ENCODE measurements at regions not wholly inside any gene's neighbourhood (a gene's known extent, or its start where the extent isn't known, plus 50 kb on each side); places are given as distances from the start of the nearest gene placed in this dataset.

DNA sequence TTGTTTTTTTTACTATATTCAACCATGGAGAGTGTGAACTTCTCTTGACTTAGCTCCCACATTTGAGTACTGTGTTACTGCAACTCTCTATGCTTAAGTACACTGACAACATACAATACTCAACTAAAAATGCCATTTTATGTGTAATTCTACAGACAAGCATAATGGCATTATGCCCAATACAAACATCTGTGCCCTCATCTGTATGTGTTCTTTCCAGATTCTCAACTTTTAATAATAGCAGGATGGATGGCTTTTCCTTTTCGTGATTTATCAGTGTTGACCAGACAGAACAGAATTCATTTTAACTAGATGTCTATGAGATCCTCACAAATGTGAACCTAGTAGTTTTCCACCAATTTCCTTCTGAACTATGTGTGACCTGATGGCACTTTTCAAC lies 84.2 kb upstream of the MARCKS start:
- H3K27me3 ChIP-seq (ENCODE audit: insufficient read depth, low read length): no peaks in the 10 kb centered on the region
- H3K4me2 ChIP-seq (ENCODE audit: low read length): no peak overlapping the region
- no peaks in the 10 kb centered on the region for H3K9me2 ChIP-seq (ENCODE audit: low read depth, low read length)
- H3K9ac ChIP-seq (ENCODE audit: low read length): no peak overlapping the region
- no peak for TF ChIP-seq EZH2 (IDR thresholded peaks at IDR 0.05; ENCODE audit: borderline replicate concordance, low read length)
- TF ChIP-seq, protein P1, sequence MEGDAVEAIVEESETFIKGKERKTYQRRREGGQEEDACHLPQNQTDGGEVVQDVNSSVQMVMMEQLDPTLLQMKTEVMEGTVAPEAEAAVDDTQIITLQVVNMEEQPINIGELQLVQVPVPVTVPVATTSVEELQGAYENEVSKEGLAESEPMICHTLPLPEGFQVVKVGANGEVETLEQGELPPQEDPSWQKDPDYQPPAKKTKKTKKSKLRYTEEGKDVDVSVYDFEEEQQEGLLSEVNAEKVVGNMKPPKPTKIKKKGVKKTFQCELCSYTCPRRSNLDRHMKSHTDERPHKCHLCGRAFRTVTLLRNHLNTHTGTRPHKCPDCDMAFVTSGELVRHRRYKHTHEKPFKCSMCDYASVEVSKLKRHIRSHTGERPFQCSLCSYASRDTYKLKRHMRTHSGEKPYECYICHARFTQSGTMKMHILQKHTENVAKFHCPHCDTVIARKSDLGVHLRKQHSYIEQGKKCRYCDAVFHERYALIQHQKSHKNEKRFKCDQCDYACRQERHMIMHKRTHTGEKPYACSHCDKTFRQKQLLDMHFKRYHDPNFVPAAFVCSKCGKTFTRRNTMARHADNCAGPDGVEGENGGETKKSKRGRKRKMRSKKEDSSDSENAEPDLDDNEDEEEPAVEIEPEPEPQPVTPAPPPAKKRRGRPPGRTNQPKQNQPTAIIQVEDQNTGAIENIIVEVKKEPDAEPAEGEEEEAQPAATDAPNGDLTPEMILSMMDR (IDR thresholded peaks at IDR 0.05; ENCODE audit: low read length): no peak
- H4K20me1 ChIP-seq (ENCODE audit: insufficient read depth, low read length): no peaks in the 10 kb centered on the region
- H3F3A ChIP-seq (ENCODE audit: insufficient read depth, low read length): no peaks in the 10 kb centered on the region
- H3K4me3 ChIP-seq (ENCODE audit: low read depth, low read length, poor library complexity, severe bottlenecking): no peak overlapping the region
- no peak overlapping the region for H3K27ac ChIP-seq (ENCODE audit: low read depth, low read length, poor library complexity, severe bottlenecking)
- H3K4me1 ChIP-seq (ENCODE audit: insufficient read depth, low read length, severe bottlenecking): peaks cover 4% of the 10 kb centered on the region
- H3K9me3 ChIP-seq (ENCODE audit: low read length): no peaks in the 10 kb centered on the region
- H3K79me2 ChIP-seq (ENCODE audit: insufficient read depth, low read length): no peaks in the 10 kb centered on the region
- no peak overlapping the region for H2AFZ ChIP-seq (ENCODE audit: low read length)
- H3K36me3 ChIP-seq (ENCODE audit: insufficient read depth, low read length): no peaks in the 10 kb centered on the region

DNA sequence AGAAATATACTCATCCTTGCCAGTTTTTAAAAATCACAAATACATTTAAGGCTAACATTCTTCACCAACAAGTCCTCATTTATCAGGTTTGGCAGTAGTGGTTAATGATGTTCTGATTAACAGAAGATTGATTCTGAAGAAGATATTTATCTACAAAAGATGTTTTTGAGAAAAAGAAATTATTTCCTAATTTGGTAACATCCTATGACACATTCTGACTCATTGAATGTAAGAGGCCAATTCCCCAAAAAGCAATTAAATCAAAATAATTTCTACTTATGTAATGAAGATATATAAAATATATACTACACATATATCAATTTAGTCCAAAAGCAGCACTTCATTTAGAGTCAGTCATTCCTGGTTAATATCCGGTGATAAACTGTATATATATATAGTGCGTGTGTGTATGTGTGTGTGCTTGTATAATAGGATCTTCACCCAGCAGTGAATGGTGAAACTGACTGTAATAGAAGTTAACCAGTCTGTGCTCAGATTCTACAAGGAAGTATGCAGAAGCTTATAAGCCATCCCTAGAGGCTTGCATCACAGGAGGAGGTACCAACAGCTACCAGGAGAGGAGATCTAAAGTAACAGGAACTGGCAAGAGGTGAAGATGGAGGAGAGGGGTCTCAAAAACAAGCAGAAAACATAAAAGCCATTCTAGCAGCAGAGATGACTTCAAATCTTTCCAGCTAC lies 82.9 kb upstream of the MARCKS start:
- Histone ChIP-seq H4K20me1 (ENCODE audit: insufficient read depth, low read length) (no peaks in the 10 kb centered on the region), H3K4me1 (ENCODE audit: insufficient read depth, low read length, severe bottlenecking) (peaks cover 4% of the 10 kb centered on the region), H3K27ac (ENCODE audit: low read depth, low read length, poor library complexity, severe bottlenecking) (no peak overlapping the region), H3K9ac (ENCODE audit: low read length) (no peak overlapping the region), H3K27me3 (ENCODE audit: insufficient read depth, low read length) (no peaks in the 10 kb centered on the region), H3K4me3 (ENCODE audit: low read depth, low read length, poor library complexity, severe bottlenecking) (no peak overlapping the region), H3K79me2 (ENCODE audit: insufficient read depth, low read length) (no peaks in the 10 kb centered on the region), H3K36me3 (ENCODE audit: insufficient read depth, low read length) (no peaks in the 10 kb centered on the region), H3K4me2 (ENCODE audit: low read length) (no peak overlapping the region), H3K9me2 (ENCODE audit: low read depth, low read length) (no peaks in the 10 kb centered on the region), H3F3A (ENCODE audit: insufficient read depth, low read length) (no peaks in the 10 kb centered on the region), H3K9me3 (ENCODE audit: low read length) (no peaks in the 10 kb centered on the region), H2AFZ (ENCODE audit: low read length) (no peak overlapping the region)
- TF ChIP-seq, protein P1 (IDR thresholded peaks at IDR 0.05; ENCODE audit: low read length): no peak
- no peak for TF ChIP-seq EZH2 (IDR thresholded peaks at IDR 0.05; ENCODE audit: borderline replicate concordance, low read length)

GRCh38 chr6:113776998-113777397 lies 80.1 kb upstream of the MARCKS start:
- Histone ChIP-seq H3K4me2 (ENCODE audit: low read length) (no peak overlapping the region), H3K27me3 (ENCODE audit: insufficient read depth, low read length) (no peaks in the 10 kb centered on the region), H2AFZ (ENCODE audit: low read length) (no peak overlapping the region), H3K36me3 (ENCODE audit: insufficient read depth, low read length) (no peaks in the 10 kb centered on the region), H3K4me3 (ENCODE audit: low read depth, low read length, poor library complexity, severe bottlenecking) (no peak overlapping the region), H3F3A (ENCODE audit: insufficient read depth, low read length) (no peaks in the 10 kb centered on the region), H3K27ac (ENCODE audit: low read depth, low read length, poor library complexity, severe bottlenecking) (no peak overlapping the region), H3K79me2 (ENCODE audit: insufficient read depth, low read length) (no peaks in the 10 kb centered on the region), H3K9ac (ENCODE audit: low read length) (no peak overlapping the region), H4K20me1 (ENCODE audit: insufficient read depth, low read length) (no peaks in the 10 kb centered on the region), H3K4me1 (ENCODE audit: insufficient read depth, low read length, severe bottlenecking) (peaks cover 4% of the 10 kb centered on the region), H3K9me2 (ENCODE audit: low read depth, low read length) (no peaks in the 10 kb centered on the region), H3K9me3 (ENCODE audit: low read length) (no peaks in the 10 kb centered on the region)
- TF ChIP-seq, protein P1 (IDR thresholded peaks at IDR 0.05; ENCODE audit: low read length): no peak
- TF ChIP-seq EZH2 (IDR thresholded peaks at IDR 0.05; ENCODE audit: borderline replicate concordance, low read length): no peak
